ENCODE measurements at regions not wholly inside any gene's neighbourhood (a gene's known extent, or its start where the extent isn't known, plus 50 kb on each side); places are given as distances from the start of the nearest gene placed in this dataset.

GRCh38 chr22:46052331-46052771 is 75.4 kb upstream of the WNT7B start:
- Mint-ChIP-seq H3K4me1 (peaks cover 0 to 7% of the 10 kb centered on the region in 2 experiments; a peak in 2 of 4 replicates), H3K27me3 (ENCODE audit: low read depth) (peaks cover 7% of the 10 kb centered on the region), H3K36me3 (ENCODE audit: insufficient read depth in 1 of 3, low read depth in 3 of 3) (no peaks in the 10 kb centered on the region), H3K9me3 (no peaks in the 10 kb centered on the region), H3K27ac (no peak overlapping the region; a peak in 1 of 7 replicates), H3K4me3 (no peak overlapping the region)
- no peak overlapping the region for H3K18ac ChIP-seq (ENCODE audit: insufficient read length, low read depth, low read length)
- H2BK120ac ChIP-seq (ENCODE audit: low read depth, low read length, poor library complexity, severe bottlenecking) = no peak overlapping the region
- H4K91ac ChIP-seq (ENCODE audit: insufficient read length, low read depth, low read length) = no peak overlapping the region
- no peak overlapping the region for H3K27ac ChIP-seq (ENCODE audit: insufficient read length, low read depth, low read length)
- no peaks in the 10 kb centered on the region for H3K79me1 ChIP-seq (ENCODE audit: insufficient read depth, low read depth, low read length, poor library complexity, severe bottlenecking)
- no peak overlapping the region for H4K5ac ChIP-seq (ENCODE audit: insufficient read length, low read depth, low read length)
- H2BK15ac ChIP-seq (ENCODE audit: low read depth, low read length) = no peak overlapping the region
- H4K20me1 ChIP-seq (ENCODE audit: control insufficient read depth, insufficient read depth, insufficient read length) = no peaks in the 10 kb centered on the region
- TF ChIP-seq, protein P1, sequence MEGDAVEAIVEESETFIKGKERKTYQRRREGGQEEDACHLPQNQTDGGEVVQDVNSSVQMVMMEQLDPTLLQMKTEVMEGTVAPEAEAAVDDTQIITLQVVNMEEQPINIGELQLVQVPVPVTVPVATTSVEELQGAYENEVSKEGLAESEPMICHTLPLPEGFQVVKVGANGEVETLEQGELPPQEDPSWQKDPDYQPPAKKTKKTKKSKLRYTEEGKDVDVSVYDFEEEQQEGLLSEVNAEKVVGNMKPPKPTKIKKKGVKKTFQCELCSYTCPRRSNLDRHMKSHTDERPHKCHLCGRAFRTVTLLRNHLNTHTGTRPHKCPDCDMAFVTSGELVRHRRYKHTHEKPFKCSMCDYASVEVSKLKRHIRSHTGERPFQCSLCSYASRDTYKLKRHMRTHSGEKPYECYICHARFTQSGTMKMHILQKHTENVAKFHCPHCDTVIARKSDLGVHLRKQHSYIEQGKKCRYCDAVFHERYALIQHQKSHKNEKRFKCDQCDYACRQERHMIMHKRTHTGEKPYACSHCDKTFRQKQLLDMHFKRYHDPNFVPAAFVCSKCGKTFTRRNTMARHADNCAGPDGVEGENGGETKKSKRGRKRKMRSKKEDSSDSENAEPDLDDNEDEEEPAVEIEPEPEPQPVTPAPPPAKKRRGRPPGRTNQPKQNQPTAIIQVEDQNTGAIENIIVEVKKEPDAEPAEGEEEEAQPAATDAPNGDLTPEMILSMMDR (conservative IDR thresholded peaks at IDR 0.05) = no peak
- no peak overlapping the region for H4K8ac ChIP-seq (replicated peaks; ENCODE audit: insufficient read length, low read depth, low read length)
- H3K23ac ChIP-seq (ENCODE audit: insufficient read length, low read depth, low read length) = no peak overlapping the region
- H2AK5ac ChIP-seq (ENCODE audit: insufficient read length, low read length) = no peak overlapping the region
- WGBS (ENCODE audit: extremely low coverage, insufficient read length, low lambda C conversion rate) = no CpG with 5 or more reads among the region's 6 CpGs
- H3K4ac ChIP-seq (ENCODE audit: low read depth, low read length) = no peak overlapping the region
- H2AFZ ChIP-seq (ENCODE audit: low read length) = no peak overlapping the region
- DNase-seq = no peak
- no peak overlapping the region for H3K4me2 ChIP-seq (ENCODE audit: insufficient read depth, insufficient read length, low read length)
- H3K23me2 ChIP-seq (ENCODE audit: insufficient read length, low read depth, low read length, poor library complexity, severe bottlenecking) = no peaks in the 10 kb centered on the region
- no peaks in the 10 kb centered on the region for H3K27me3 ChIP-seq (ENCODE audit: insufficient read depth, low read length)
- no peak overlapping the region for H2BK5ac ChIP-seq (ENCODE audit: insufficient read length, low read length)
- H2BK12ac ChIP-seq (ENCODE audit: insufficient read length, low read depth, low read length) = no peak overlapping the region
- H3K4me1 ChIP-seq (ENCODE audit: insufficient read depth, low read length) = no peaks in the 10 kb centered on the region
- H3K9me3 ChIP-seq (ENCODE audit: control insufficient read depth, low read depth, low read length) = no peaks in the 10 kb centered on the region
- no peak overlapping the region for H3K9ac ChIP-seq (ENCODE audit: extremely low read depth, insufficient read length, low read length)
- H3K14ac ChIP-seq (ENCODE audit: insufficient read depth, low read length) = no peak overlapping the region
- no peaks in the 10 kb centered on the region for H3K79me2 ChIP-seq (ENCODE audit: insufficient read depth, low read length)
- H3K56ac ChIP-seq (ENCODE audit: insufficient read length, low read depth, low read length) = no peak overlapping the region
- H3T11ph ChIP-seq (ENCODE audit: low read length) = no peak overlapping the region
- H2BK20ac ChIP-seq (ENCODE audit: low read depth, low read length, poor library complexity, severe bottlenecking) = no peak overlapping the region
